ENCODE measurements at regions not wholly inside any gene's neighbourhood (a gene's known extent, or its start where the extent isn't known, plus 50 kb on each side); places are given as distances from the start of the nearest gene placed in this dataset.

- ATAC-seq (peak; percentile 86), DNase-seq (ENCODE audit: low spot score) (no peak)
- intact Hi-C loops (cut with DNase I), result no loop called here
Observed at GRCh38 chr9:91106415-91107081, 255.2 kb downstream of the AUH start.

GRCh38 chr9:91111226-91111625 is 250.5 kb downstream of the AUH start:
- intact Hi-C loops (cut with DNase I), result no loop called here
- ATAC-seq, result no peak
- DNase-seq (ENCODE audit: low spot score), result no peak

GRCh38 chr9:91111876-91112275 is 249.8 kb downstream of the AUH start:
- intact Hi-C loops (cut with DNase I), result no loop called here
- DNase-seq (ENCODE audit: low spot score), result no peak
- no peak for ATAC-seq

- no peak for ATAC-seq
- intact Hi-C loops (cut with DNase I), result no loop called here
- no peak for DNase-seq (ENCODE audit: low spot score)
Observed at GRCh38 chr9:91113016-91113415, 248.7 kb downstream of the AUH start.

- ATAC-seq, result no peak
- intact Hi-C loops (cut with DNase I), result no loop called here
- DNase-seq (ENCODE audit: low spot score), result no peak
Observed at GRCh38 chr9:91114450-91114849, 247.3 kb downstream of the AUH start.

GRCh38 chr9:91116211-91116610 is 245.5 kb downstream of the AUH start:
- DNase-seq (ENCODE audit: low spot score), result peak; percentile 77
- intact Hi-C loops (cut with DNase I), result no loop called here
- ATAC-seq, result peak; percentile 49

GRCh38 chr9:91116711-91117110 is 245.0 kb downstream of the AUH start:
- ATAC-seq (no peak), DNase-seq (ENCODE audit: low spot score) (no peak)
- intact Hi-C loops (cut with DNase I), result no loop called here

GRCh38 chr9:91117474-91117891 is 244.2 kb downstream of the AUH start:
- no peak for DNase-seq (ENCODE audit: low spot score)
- intact Hi-C loops (cut with DNase I), result no loop called here
- ATAC-seq, result peak; percentile 3

GRCh38 chr9:91117959-91118703 is 243.6 kb downstream of the AUH start:
- peak; percentile 95 for DNase-seq (ENCODE audit: low spot score)
- intact Hi-C loops (cut with DNase I), result no loop called here
- ATAC-seq, result peak; percentile 98

- intact Hi-C loops (cut with DNase I), result no loop called here
- DNase-seq (ENCODE audit: low spot score) (no peak), ATAC-seq (no peak)
Observed at GRCh38 chr9:91118704-91119025, 243.1 kb downstream of the AUH start.

- DNase-seq (ENCODE audit: low spot score) (no peak), ATAC-seq (no peak)
- intact Hi-C loops (cut with DNase I), result no loop called here
Observed at GRCh38 chr9:91119142-91119541, 242.6 kb downstream of the AUH start.

- intact Hi-C loops (cut with DNase I), result no loop called here
- no peak for DNase-seq (ENCODE audit: low spot score)
- no peak for ATAC-seq
Observed at GRCh38 chr9:91119679-91120078, 242.0 kb downstream of the AUH start.

- DNase-seq (ENCODE audit: low spot score) (no peak), ATAC-seq (no peak)
- intact Hi-C loops (cut with DNase I), result no loop called here
Observed at GRCh38 chr9:91120200-91120599, 241.5 kb downstream of the AUH start.

- ATAC-seq, result no peak
- intact Hi-C loops (cut with DNase I), result no loop called here
Observed at GRCh38 chr9:91122755-91123154, 239.0 kb downstream of the AUH start.

GRCh38 chr9:91126761-91127445 is 234.8 kb downstream of the AUH start:
- ATAC-seq, result no peak
- no peak for DNase-seq (ENCODE audit: low spot score)
- intact Hi-C loops (cut with DNase I), result no loop called here

More at GRCh38 chr9:91122755-91123154, 239.0 kb downstream of the AUH start:
- no peak for DNase-seq (ENCODE audit: low spot score)

- ATAC-seq (no peak), DNase-seq (ENCODE audit: low spot score) (no peak)
- intact Hi-C loops (cut with DNase I), result no loop called here
Observed at GRCh38 chr9:91127653-91128052, 234.1 kb downstream of the AUH start.

GRCh38 chr9:91130796-91131318 is 230.9 kb downstream of the AUH start:
- intact Hi-C loops (cut with DNase I), result no loop called here
- ATAC-seq (no peak), DNase-seq (ENCODE audit: low spot score) (no peak)

GRCh38 chr9:91131433-91131839 is 230.3 kb downstream of the AUH start:
- ATAC-seq (peak; percentile 70), DNase-seq (ENCODE audit: low spot score) (no peak)
- intact Hi-C loops (cut with DNase I), result no loop called here

- intact Hi-C loops (cut with DNase I), result no loop called here
- DNase-seq (ENCODE audit: low spot score), result no peak
- no peak for ATAC-seq
Observed at GRCh38 chr9:91132576-91133073, 229.1 kb downstream of the AUH start.

GRCh38 chr9:91134608-91135007 is 227.1 kb downstream of the AUH start:
- no peak for DNase-seq (ENCODE audit: low spot score)
- intact Hi-C loops (cut with DNase I), result loop anchor here (5.0 kb wide), 1 partner anchor 1052 kb away; no protein-coding TSS in a partner anchor
- ATAC-seq, result no peak

All from sciatic nerve (tissue), 2 donors.